GM10248 (cell line): ENCODE measurements at regions not wholly inside any gene's neighbourhood (a gene's known extent, or its start where the extent isn't known, plus 50 kb on each side); places are given as distances from the start of the nearest gene placed in this dataset.

Source experiments
- CTCF ChIA-PET: fragments of 300-600 bp; sonication (Branson Sonifier 250); formaldehyde crosslinking; extraction: SDS; loops from one replicate; lab custom pipeline; 2021; ENCODE audit warnings: antibody characterized with exemption; lab: Yijun Ruan, JAX
- POLR2A ChIA-PET: fragments of 350-650 bp; sonication (Branson Sonifier 250); formaldehyde crosslinking; extraction: SDS; loops from one replicate; lab custom pipeline; 2020; ENCODE audit warnings: antibody characterized with exemption; lab: Yijun Ruan, JAX
- DNase-seq: peaks from one replicate; pipeline ENCODE4 v3.0.0; 2012; ENCODE audit errors: extremely low spot score
- CTCF ChIP-seq: IDR thresholded peaks from 2 replicates; pipeline ENCODE4 v1.5.1; 2012; ENCODE audit warnings: mild to moderate bottlenecking, low read depth; ENCODE audit errors: extremely low read depth, missing control alignments, control extremely low read depth

- no peak for DNase-seq
- ChIA-PET POLR2A (no interaction called here), CTCF (no interaction called here)
- no peak for TF ChIP-seq CTCF
Measured at GRCh38 chr16:26231647-26232046, 539.9 kb downstream of the HS3ST4 start.

- ChIA-PET POLR2A (no interaction called here), CTCF (no interaction called here)
- no peak for DNase-seq
- TF ChIP-seq CTCF: no peak
Measured at GRCh38 chr16:26240807-26241206, 549.0 kb downstream of the HS3ST4 start.

GRCh38 chr16:26247063-26247462, 555.3 kb downstream of the HS3ST4 start:
- no peak for TF ChIP-seq CTCF
- CTCF ChIA-PET: interaction anchor here (1.7 kb wide), 1 partner anchor 27 kb away, joined by 5 read pairs; no protein-coding TSS in a partner anchor
- no peak for DNase-seq
- POLR2A ChIA-PET: no interaction called here

GRCh38 chr16:26252598-26252997, 560.8 kb downstream of the HS3ST4 start:
- TF ChIP-seq CTCF: no peak
- CTCF ChIA-PET: interaction anchor here (1.4 kb wide), 1 partner anchor 24 kb away, joined by 3 read pairs; no protein-coding TSS in a partner anchor
- POLR2A ChIA-PET: no interaction called here
- DNase-seq: no peak

GRCh38 chr16:26261621-26262020, 569.9 kb downstream of the HS3ST4 start:
- TF ChIP-seq CTCF: no peak
- DNase-seq: no peak
- ChIA-PET POLR2A (no interaction called here), CTCF (interaction anchor here (1.5 to 1.7 kb wide), 3 partner anchors 10 to 38 kb away, joined by 3 to 4 read pairs (median 4); no protein-coding TSS in a partner anchor)

- ChIA-PET CTCF (no interaction called here), POLR2A (no interaction called here)
- no peak for TF ChIP-seq CTCF
- DNase-seq: no peak
Measured at GRCh38 chr16:26263406-26263805, 571.6 kb downstream of the HS3ST4 start.
